IMR-90 (cell line): ENCODE measurements at regions not wholly inside any gene's neighbourhood (a gene's known extent, or its start where the extent isn't known, plus 50 kb on each side); places are given as distances from the start of the nearest gene placed in this dataset.

Source experiments
- ATAC-seq: fragments of 200-7000 bp; cut with Tn5 transposase; 2 replicates; pipeline ENCODE4 v1.9.1; 2020; ENCODE audit warnings: low read depth, mild to moderate bottlenecking, moderate library complexity
- BruUV-seq: library from RNA; stranded (reverse); fragments of 400-500 nt; replicated peaks from 2 replicates; lab custom pipeline; 2021; lab: Mats Ljungman, UMichigan
- CTCF ChIA-PET: fragments of 300-600 bp; formaldehyde crosslinking; extraction: SDS; loops from one replicate; lab custom pipeline; 2021; ENCODE audit warnings: antibody characterized with exemption; lab: Yijun Ruan, JAX
- POLR2A ChIA-PET: fragments of 300-600 bp; sonication (Branson Sonifier 250); formaldehyde crosslinking; loops from one replicate; lab custom pipeline; 2022; ENCODE audit warnings: antibody characterized with exemption; ENCODE audit not compliant: unreplicated experiment; lab: Charles Lee
- DNase-seq: peaks from one replicate; pipeline ENCODE4 v3.0.0; 2013
- H2AFZ ChIP-seq: replicated peaks from 2 replicates; pipeline ENCODE3; 2013; ENCODE audit warnings: low read length, mild to moderate bottlenecking; ENCODE audit not compliant: poor library complexity
- H2AK5ac ChIP-seq: 2 replicates; pipeline ENCODE4 v1.6.1; 2013; ENCODE audit warnings: low read depth, low read length, inconsistent platforms
- H2AK9ac ChIP-seq: replicated peaks from 2 replicates; pipeline ENCODE3; 2013; ENCODE audit warnings: mild to moderate bottlenecking, low read depth, low read length, moderate library complexity; ENCODE audit not compliant: poor library complexity
- H2BK120ac ChIP-seq: 2 replicates; pipeline ENCODE4 v1.6.1; 2013; ENCODE audit warnings: low read depth, low read length, inconsistent platforms
- H2BK15ac ChIP-seq: 3 replicates; pipeline ENCODE4 v1.6.1; 2013; ENCODE audit warnings: low read depth, low read length, inconsistent platforms
- H2BK20ac ChIP-seq: 2 replicates; pipeline ENCODE4 v1.6.1; 2013; ENCODE audit warnings: low read depth, mild to moderate bottlenecking, inconsistent platforms, low read length, moderate library complexity
- H2BK5ac ChIP-seq: 2 replicates; pipeline ENCODE4 v1.6.1; 2013; ENCODE audit warnings: mild to moderate bottlenecking, low read depth, low read length, inconsistent platforms; ENCODE audit not compliant: poor library complexity, severe bottlenecking
- H3K14ac ChIP-seq: replicated peaks from 2 replicates; pipeline ENCODE4 v1.6.1; 2013; ENCODE audit warnings: low read depth, low read length, inconsistent platforms
- H3K18ac ChIP-seq: 2 replicates; pipeline ENCODE4 v1.6.1; 2013; ENCODE audit warnings: low read depth, low read length, control low read depth
- H3K23ac ChIP-seq: 2 replicates; pipeline ENCODE4 v1.6.1; 2013; ENCODE audit warnings: low read depth, low read length, inconsistent platforms
- H3K27ac ChIP-seq: 2 replicates; pipeline ENCODE4 v1.5.1; 2013; ENCODE audit warnings: mild to moderate bottlenecking, control low read depth, low read length; ENCODE audit not compliant: insufficient read depth
- H3K27me3 ChIP-seq: 2 replicates; pipeline ENCODE4 v1.6.1; 2013; ENCODE audit warnings: low read length; ENCODE audit not compliant: control insufficient read depth, insufficient read depth
- H3K36me3 ChIP-seq: 2 replicates; pipeline ENCODE4 v1.6.1; 2013; ENCODE audit warnings: low read length, mixed read lengths; ENCODE audit not compliant: control insufficient read depth, insufficient read depth
- H3K4ac ChIP-seq: 2 replicates; pipeline ENCODE4 v1.6.1; 2013; ENCODE audit warnings: low read depth, low read length, inconsistent platforms
- H3K4me1 ChIP-seq: 2 replicates; pipeline ENCODE4 v1.6.1; 2013; ENCODE audit warnings: low read length, mixed read lengths; ENCODE audit not compliant: control insufficient read depth, insufficient read depth
- H3K4me2 ChIP-seq: 2 replicates; pipeline ENCODE4 v1.6.1; 2013; ENCODE audit warnings: low read depth, mild to moderate bottlenecking, control low read depth, low read length, moderate library complexity
- H3K4me3 ChIP-seq: 2 replicates; pipeline ENCODE4 v1.5.1; 2013; ENCODE audit warnings: low read depth, mild to moderate bottlenecking, control low read depth, low read length, moderate library complexity; ENCODE audit not compliant: insufficient read depth
- H3K56ac ChIP-seq: 2 replicates; pipeline ENCODE4 v1.6.1; 2013; ENCODE audit warnings: low read length, inconsistent platforms; ENCODE audit not compliant: insufficient read depth; ENCODE audit errors: extremely low read depth
- H3K79me1 ChIP-seq, 2 experiments: 2 replicates each; pipeline ENCODE4 v1.6.1; 2013; ENCODE audit warnings: low read length in 2 of 2, inconsistent platforms in 1 of 2, low read depth in 1 of 2
- H3K9ac ChIP-seq: 2 replicates; pipeline ENCODE4 v1.6.1; 2013; ENCODE audit warnings: low read depth, low read length, control low read depth
- H3K9me1 ChIP-seq: 2 replicates; pipeline ENCODE4 v1.6.1; 2013; ENCODE audit warnings: low read length, inconsistent platforms; ENCODE audit not compliant: insufficient read depth
- H3K9me3 ChIP-seq: 2 replicates; pipeline ENCODE4 v1.6.1; 2013; ENCODE audit warnings: low read length; ENCODE audit not compliant: control insufficient read depth, insufficient read depth
- H4K20me1 ChIP-seq: 2 replicates; pipeline ENCODE4 v1.6.1; 2013; ENCODE audit warnings: low read length, inconsistent platforms; ENCODE audit not compliant: insufficient read depth
- H4K5ac ChIP-seq: 2 replicates; pipeline ENCODE4 v1.6.1; 2013; ENCODE audit warnings: mild to moderate bottlenecking, low read depth, low read length, control low read depth
- H4K8ac ChIP-seq, 2 experiments: 2 replicates each; pipeline ENCODE4 v1.6.1; 2013; ENCODE audit warnings: low read depth in 2 of 2, low read length in 2 of 2, control low read depth in 1 of 2, inconsistent platforms in 1 of 2
- H4K91ac ChIP-seq: 2 replicates; pipeline ENCODE4 v1.6.1; 2013; ENCODE audit warnings: low read depth, low read length, inconsistent platforms; ENCODE audit not compliant: insufficient read depth
- CEBPB ChIP-seq: IDR thresholded peaks from 2 replicates; pipeline ENCODE4 v1.6.1; 2012; ENCODE audit warnings: low read depth, low read length, improper control_type of control experiment
- MAZ ChIP-seq: IDR thresholded peaks from 2 replicates; pipeline ENCODE4 v1.6.1; 2012; ENCODE audit warnings: low read depth, mild to moderate bottlenecking, low read length, improper control_type of control experiment, moderate library complexity, borderline replicate concordance
- WGBS, 2 experiments: methylation state at CpG; one replicate each; pipeline versions ENCODE4 v1.1.5 to v1.1.7; 2013; ENCODE audit warnings: missing lambda C conversion rate in 2 of 2; ENCODE audit not compliant: insufficient read length in 1 of 2; ENCODE audit errors: extremely low coverage in 2 of 2; 5-methylcytosine and 5-hydroxymethylcytosine counted together
- dilution Hi-C: fragments of 300-500 bp; cut with HindIII; formaldehyde crosslinking; loops from one replicate; pipeline ENCODE4 v1.14.3; 2018; ENCODE audit warnings: low sequenced_read_pairs; ENCODE audit not compliant: unreplicated experiment
- in situ Hi-C: fragments of 300-500 bp; cut with MboI; formaldehyde crosslinking; loops from 3 replicates; pipeline ENCODE4 v1.14.3; 2019; ENCODE audit warnings: low sequenced_read_pairs, inconsistent platforms, mixed read lengths
- intact Hi-C: fragments of 100-400 bp; cut with micrococcal nuclease; formaldehyde crosslinking; loops from 2 replicates; pipeline ENCODE4 v1.10.0; 2022

DNA sequence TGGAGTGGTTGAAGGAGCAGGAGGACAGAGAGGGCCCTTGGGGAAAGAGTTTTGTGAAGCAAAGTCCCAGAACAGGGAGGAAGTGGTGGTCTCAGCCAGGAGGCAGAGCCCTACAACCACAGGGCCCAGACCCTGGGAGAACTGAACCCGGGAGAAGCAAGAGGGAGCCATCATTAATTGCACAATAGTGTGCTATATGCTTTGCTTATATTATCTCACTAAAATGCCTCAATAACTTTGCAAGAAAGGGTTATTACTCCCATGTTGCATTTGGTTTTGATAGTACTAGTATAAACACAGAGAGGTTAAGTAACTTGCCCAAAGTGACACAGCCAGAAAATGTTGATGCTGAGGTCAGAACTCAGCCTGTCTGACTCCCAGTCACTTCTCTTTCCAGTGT is 124.3 kb downstream of the FOXD2 start:
- H2AK5ac ChIP-seq = no peak overlapping the region
- H4K5ac ChIP-seq = no peak overlapping the region
- H4K8ac ChIP-seq = no peak overlapping the region
- H4K20me1 ChIP-seq = no peaks in the 10 kb centered on the region
- no peak overlapping the region for H3K18ac ChIP-seq
- H3K23ac ChIP-seq = no peak overlapping the region
- ATAC-seq (no peak), DNase-seq (no peak)
- H2AFZ ChIP-seq = no peak overlapping the region
- H4K91ac ChIP-seq = no peak overlapping the region
- no peaks in the 10 kb centered on the region for H3K9me1 ChIP-seq
- peaks cover 7% of the 10 kb centered on the region for H3K27me3 ChIP-seq
- no peaks in the 10 kb centered on the region for H3K4me1 ChIP-seq
- dilution Hi-C loops = no loop called here
- H3K9me3 ChIP-seq = no peaks in the 10 kb centered on the region
- WGBS, 2 experiments = no CpG with 5 or more reads among the region's 1 CpG
- H2BK15ac ChIP-seq = no peak overlapping the region
- no peaks in the 10 kb centered on the region for H3K36me3 ChIP-seq
- H2BK5ac ChIP-seq = no peak overlapping the region
- no peak overlapping the region for H3K9ac ChIP-seq
- no peak overlapping the region for H3K4me2 ChIP-seq
- no peak overlapping the region for H3K56ac ChIP-seq
- ChIA-PET POLR2A (no interaction called here), CTCF (no interaction called here)
- no peak overlapping the region for H2BK120ac ChIP-seq
- H3K14ac ChIP-seq = no peak overlapping the region
- BruUV-seq = no TSS peak
- TF ChIP-seq MAZ = no peak
- peak; percentile 40; the same call in 1 of the 2 replicates for TF ChIP-seq CEBPB
- H3K4me3 ChIP-seq = no peak overlapping the region
- intact Hi-C loops = no loop called here
- in situ Hi-C loops = no loop called here
- H2BK20ac ChIP-seq = no peak overlapping the region
- no peak overlapping the region for H2AK9ac ChIP-seq
- no peak overlapping the region for H3K4ac ChIP-seq
- no peak overlapping the region for H3K27ac ChIP-seq
- H3K79me1 ChIP-seq = no peaks in the 10 kb centered on the region
